ENCODE measurements at regions not wholly inside any gene's neighbourhood (a gene's known extent, or its start where the extent isn't known, plus 50 kb on each side); places are given as distances from the start of the nearest gene placed in this dataset.

- peak overlapping the region in 1 of 2 donors; percentile 5 for H3K27ac ChIP-seq (ENCODE audit: low read depth in 1 of 2, low read length in 2 of 2)
- H3K9ac ChIP-seq (ENCODE audit: low read depth in 1 of 2, low read length in 2 of 2), result no peak overlapping the region
- no peak overlapping the region for H3K4me3 ChIP-seq (ENCODE audit: low read depth in 1 of 3, low read length in 3 of 3)
- H3K4me1 ChIP-seq (ENCODE audit: control insufficient read depth in 4 of 4, insufficient read depth in 4 of 4, low read length in 3 of 4), result peaks cover 3 to 13% (median 5%) of the 10 kb centered on the region in 4 donors
- no peaks in the 10 kb centered on the region for H3K27me3 ChIP-seq (ENCODE audit: control insufficient read depth in 4 of 4, insufficient read depth in 4 of 4, low read length in 3 of 4)
- no peaks in the 10 kb centered on the region for H3K36me3 ChIP-seq (ENCODE audit: control insufficient read depth in 4 of 4, insufficient read depth in 3 of 4, low read depth in 1 of 4, low read length in 3 of 4)
- TF ChIP-seq HNF4A (conservative IDR thresholded peaks at IDR 0.05) (peak in 1 of 2 donors; percentile 42), MAX (IDR thresholded peaks at IDR 0.05) (no peak), RAD21 (IDR thresholded peaks at IDR 0.05) (peak; percentile 24 to 32)
- TF ChIP-seq, protein P1, sequence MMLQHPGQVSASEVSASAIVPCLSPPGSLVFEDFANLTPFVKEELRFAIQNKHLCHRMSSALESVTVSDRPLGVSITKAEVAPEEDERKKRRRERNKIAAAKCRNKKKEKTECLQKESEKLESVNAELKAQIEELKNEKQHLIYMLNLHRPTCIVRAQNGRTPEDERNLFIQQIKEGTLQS (IDR thresholded peaks at IDR 0.05), result peak; percentile 39
- no peaks in the 10 kb centered on the region for H3K9me3 ChIP-seq (ENCODE audit: control insufficient read depth in 4 of 4, low read length in 3 of 4)
- 89% methylated on average over 9 of the region's 9 CpGs for WGBS
- no peak for DNase-seq (ENCODE audit: low spot score)
Observed at GRCh38 chr2:18926631-18927524, 337.5 kb upstream of the NT5C1B start.

GRCh38 chr2:18925296-18925695 lies 335.9 kb upstream of the NT5C1B start:
- Histone ChIP-seq H3K9me3 (ENCODE audit: control insufficient read depth in 4 of 4, low read length in 3 of 4) (no peaks in the 10 kb centered on the region), H3K4me3 (ENCODE audit: low read depth in 1 of 3, low read length in 3 of 3) (no peak overlapping the region), H3K36me3 (ENCODE audit: control insufficient read depth in 4 of 4, insufficient read depth in 3 of 4, low read depth in 1 of 4, low read length in 3 of 4) (no peaks in the 10 kb centered on the region), H3K4me1 (ENCODE audit: control insufficient read depth in 4 of 4, insufficient read depth in 4 of 4, low read length in 3 of 4) (peaks cover 3 to 13% (median 5%) of the 10 kb centered on the region in 4 donors), H3K27me3 (ENCODE audit: control insufficient read depth in 4 of 4, insufficient read depth in 4 of 4, low read length in 3 of 4) (no peaks in the 10 kb centered on the region), H3K27ac (ENCODE audit: low read depth in 1 of 2, low read length in 2 of 2) (no peak overlapping the region), H3K9ac (ENCODE audit: low read depth in 1 of 2, low read length in 2 of 2) (no peak overlapping the region)
- no peak for DNase-seq (ENCODE audit: low spot score)
- TF ChIP-seq, protein P1 (IDR thresholded peaks at IDR 0.05), result no peak
- TF ChIP-seq, protein P2, sequence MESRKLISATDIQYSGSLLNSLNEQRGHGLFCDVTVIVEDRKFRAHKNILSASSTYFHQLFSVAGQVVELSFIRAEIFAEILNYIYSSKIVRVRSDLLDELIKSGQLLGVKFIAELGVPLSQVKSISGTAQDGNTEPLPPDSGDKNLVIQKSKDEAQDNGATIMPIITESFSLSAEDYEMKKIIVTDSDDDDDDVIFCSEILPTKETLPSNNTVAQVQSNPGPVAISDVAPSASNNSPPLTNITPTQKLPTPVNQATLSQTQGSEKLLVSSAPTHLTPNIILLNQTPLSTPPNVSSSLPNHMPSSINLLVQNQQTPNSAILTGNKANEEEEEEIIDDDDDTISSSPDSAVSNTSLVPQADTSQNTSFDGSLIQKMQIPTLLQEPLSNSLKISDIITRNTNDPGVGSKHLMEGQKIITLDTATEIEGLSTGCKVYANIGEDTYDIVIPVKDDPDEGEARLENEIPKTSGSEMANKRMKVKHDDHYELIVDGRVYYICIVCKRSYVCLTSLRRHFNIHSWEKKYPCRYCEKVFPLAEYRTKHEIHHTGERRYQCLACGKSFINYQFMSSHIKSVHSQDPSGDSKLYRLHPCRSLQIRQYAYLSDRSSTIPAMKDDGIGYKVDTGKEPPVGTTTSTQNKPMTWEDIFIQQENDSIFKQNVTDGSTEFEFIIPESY (IDR thresholded peaks at IDR 0.05), result no peak
- TF ChIP-seq YY1 (IDR thresholded peaks at IDR 0.05) (no peak), FOXA1 (IDR thresholded peaks at IDR 0.05) (no peak), GABPA (IDR thresholded peaks at IDR 0.05 in 1 of 2, conservative IDR thresholded peaks at IDR 0.05 in 1 of 2) (no peak), SP1 (IDR thresholded peaks at IDR 0.05) (no peak), NR2F2 (IDR thresholded peaks at IDR 0.05) (no peak), HNF4G (IDR thresholded peaks at IDR 0.05) (no peak), MAX (IDR thresholded peaks at IDR 0.05) (no peak), FOXA2 (IDR thresholded peaks at IDR 0.05) (no peak), REST (IDR thresholded peaks at IDR 0.05) (no peak), EGR1 (IDR thresholded peaks at IDR 0.05; ENCODE audit: low read depth in 2 of 2) (no peak)
- WGBS, result 91% methylated on average over 2 of the region's 2 CpGs

Measured in liver (tissue), 7 donors.